Posterior vena cava (tissue), 2 donors: ENCODE measurements at regions not wholly inside any gene's neighbourhood (a gene's known extent, or its start where the extent isn't known, plus 50 kb on each side); places are given as distances from the start of the nearest gene placed in this dataset.

Source experiments
- DNase-seq: peaks from one replicate; pipeline ENCODE4 v3.0.0-alpha.2; 2020; ENCODE audit warnings: low spot score
- intact Hi-C, 2 donors: fragments of 100-400 bp; cut with DNase I; formaldehyde crosslinking; loops; one replicate each; pipeline versions ENCODE4 v1.14.1 to v1.14.2; 2022 to 2023
- donor health status: DM: yes; HTN: yes; CAD: no.
- donor health status: DM: yes; HTN: yes; CAD: no.

GRCh38 chr17:65385071-65385470 is 176.4 kb downstream of the AXIN2 start:
- no peak for DNase-seq
- intact Hi-C loops: no loop called here

- intact Hi-C loops: no loop called here
- DNase-seq: no peak
Measured at GRCh38 chr17:65381152-65381551, 180.3 kb downstream of the AXIN2 start.

DNA sequence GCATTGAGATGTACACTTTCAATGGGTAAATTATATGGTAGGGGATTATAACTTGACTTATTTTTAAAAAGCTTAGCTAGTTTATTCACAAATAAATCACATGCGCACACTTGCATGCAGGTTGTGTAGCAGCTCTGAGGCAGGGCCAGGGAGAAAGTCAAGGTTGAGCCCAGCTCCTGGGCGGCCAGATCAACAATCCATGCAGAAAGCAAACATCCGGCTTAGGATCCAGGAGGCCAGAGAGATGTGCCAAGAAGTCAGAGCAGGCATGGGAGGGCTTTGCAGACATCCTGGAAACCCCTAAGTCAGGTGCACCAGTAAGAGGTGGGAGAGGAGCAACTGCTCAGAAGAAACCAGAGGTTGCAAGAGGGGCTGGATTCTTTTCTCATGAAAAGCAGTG is 186.5 kb downstream of the AXIN2 start:
- no peak for DNase-seq

GRCh38 chr17:65371702-65372101 is 189.7 kb downstream of the AXIN2 start:
- DNase-seq: no peak
- intact Hi-C loops: no loop called here

More for the DNA sequence above, 186.5 kb downstream of the AXIN2 start:
- intact Hi-C loops: no loop called here

GRCh38 chr17:65370669-65371131 is 190.7 kb downstream of the AXIN2 start:
- DNase-seq: no peak
- intact Hi-C loops: no loop called here

GRCh38 chr17:65368341-65368740 is 193.1 kb downstream of the AXIN2 start:
- intact Hi-C loops: no loop called here
- no peak for DNase-seq

DNA sequence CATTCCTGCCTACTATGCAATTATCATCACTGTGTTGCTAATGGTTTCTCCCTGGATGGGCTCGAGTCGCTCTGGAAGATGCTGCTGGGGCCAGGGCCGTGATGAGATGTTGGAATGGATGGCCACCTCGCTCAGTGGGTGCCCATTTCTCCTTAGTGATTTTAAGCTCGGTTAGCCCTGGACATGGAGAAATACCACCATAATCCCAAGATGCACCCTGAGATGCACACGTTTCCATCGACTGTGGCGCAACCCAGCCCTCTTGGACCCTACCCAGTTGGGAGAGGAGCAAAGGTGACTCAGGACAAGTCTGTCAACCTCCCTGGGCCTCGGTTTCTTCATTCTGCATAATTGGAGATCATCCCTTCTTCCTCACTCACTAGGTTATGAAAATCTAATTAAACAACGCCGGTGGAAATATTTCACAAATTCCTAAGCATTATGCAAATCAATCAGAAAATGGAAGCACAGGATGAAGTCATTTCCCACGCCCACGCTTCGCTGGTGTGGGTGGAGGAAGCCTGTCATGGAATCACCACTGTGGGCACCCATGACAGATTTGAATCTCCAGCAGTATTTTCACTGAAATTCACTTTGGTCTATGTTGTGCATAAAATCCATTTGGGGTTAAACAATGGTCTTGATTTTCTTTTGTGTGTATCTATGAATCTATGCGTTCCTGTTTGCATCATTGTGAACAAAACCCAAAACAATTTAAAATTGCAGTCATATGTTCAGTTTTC is 195.2 kb downstream of the AXIN2 start:
- DNase-seq: no peak
- intact Hi-C loops: no loop called here

GRCh38 chr17:65365169-65365568 is 196.3 kb downstream of the AXIN2 start:
- intact Hi-C loops: no loop called here
- DNase-seq: no peak

DNA sequence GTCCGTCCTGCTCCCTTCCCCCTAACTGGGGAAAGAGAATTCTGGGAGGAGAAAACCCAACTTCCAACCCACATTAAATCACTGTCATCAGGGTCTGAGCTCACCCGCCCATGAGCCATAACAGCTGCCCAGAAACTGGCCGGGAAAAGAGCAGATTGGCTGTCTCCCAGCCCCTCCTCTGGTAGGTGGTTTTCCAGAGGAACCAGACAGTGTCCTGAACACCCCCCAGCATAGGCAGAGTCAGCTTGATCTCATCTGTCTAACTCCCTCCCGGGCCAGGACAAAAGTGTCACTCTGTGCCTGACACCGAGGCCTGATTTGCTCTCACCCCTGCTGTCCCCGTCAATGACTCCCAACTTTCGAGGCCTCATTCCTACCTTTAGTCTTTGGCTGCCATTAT is 197.0 kb downstream of the AXIN2 start:
- intact Hi-C loops: no loop called here
- no peak for DNase-seq

- DNase-seq: no peak
Measured at GRCh38 chr17:65362826-65363225, 198.6 kb downstream of the AXIN2 start.

GRCh38 chr17:65360961-65361552 is 200.4 kb downstream of the AXIN2 start:
- intact Hi-C loops: no loop called here
- no peak for DNase-seq

More at GRCh38 chr17:65362826-65363225, 198.6 kb downstream of the AXIN2 start:
- intact Hi-C loops: no loop called here

DNA sequence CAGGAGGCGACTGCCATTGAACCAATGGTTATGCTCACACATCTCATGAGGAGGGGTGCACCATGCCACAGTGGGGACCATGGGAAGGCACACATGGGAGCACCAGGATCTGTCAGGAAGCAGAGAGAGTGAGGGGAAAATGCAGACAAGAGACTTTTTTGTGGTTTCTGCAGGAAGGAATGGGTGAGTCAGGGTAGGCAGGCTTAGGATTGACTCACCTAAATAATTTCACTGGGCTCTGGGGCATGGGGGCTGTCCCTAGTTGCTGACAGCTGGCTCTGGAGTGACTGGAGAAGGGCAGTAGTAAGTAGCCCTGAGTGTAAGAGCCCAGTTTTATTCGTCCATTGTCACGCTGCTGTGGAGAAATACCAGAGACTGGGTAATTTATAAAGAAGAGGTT is 202.4 kb downstream of the AXIN2 start:
- no peak for DNase-seq
- intact Hi-C loops: no loop called here

DNA sequence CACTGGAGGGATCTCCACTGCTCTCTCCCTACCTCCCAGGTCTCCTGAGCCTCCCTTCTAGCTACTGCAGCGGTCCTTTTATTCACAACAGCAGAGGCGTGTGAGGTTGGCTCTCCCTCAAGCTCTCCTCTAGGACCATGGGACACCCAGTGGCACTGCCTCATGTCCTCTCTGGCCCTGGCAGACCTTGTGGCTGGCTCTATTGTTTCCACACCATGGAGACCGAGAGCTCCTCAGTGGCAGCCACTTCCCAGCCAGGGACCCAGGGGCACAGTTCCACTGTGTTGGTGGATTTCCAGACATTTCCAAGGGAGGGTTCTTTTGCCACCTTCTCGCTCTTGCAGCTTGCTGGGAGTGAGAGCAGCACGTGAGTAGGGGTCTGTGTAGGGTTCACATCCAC is 204.9 kb downstream of the AXIN2 start:
- intact Hi-C loops: no loop called here
- no peak for DNase-seq

GRCh38 chr17:65355246-65355645 is 206.2 kb downstream of the AXIN2 start:
- intact Hi-C loops: no loop called here

DNA sequence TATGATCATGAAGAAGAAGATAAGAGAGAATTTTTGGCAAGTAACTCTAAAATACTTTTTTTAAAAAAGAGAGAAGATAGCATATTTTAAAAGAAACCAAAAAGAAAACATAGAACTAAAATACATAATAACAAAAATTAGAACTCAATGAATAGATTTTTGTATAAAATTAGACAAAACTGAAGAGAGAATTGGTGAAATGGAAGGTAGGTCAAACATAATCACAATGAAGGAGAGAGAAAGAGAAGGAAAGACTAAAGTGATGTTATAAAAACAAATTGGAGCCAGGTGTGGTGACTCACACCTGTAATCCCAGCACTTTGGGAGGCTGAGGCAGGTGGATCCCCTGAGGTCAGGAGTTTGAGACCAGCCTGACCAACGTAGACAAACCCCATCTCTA is 211.5 kb downstream of the AXIN2 start:
- intact Hi-C loops: no loop called here
- DNase-seq: no peak

More at GRCh38 chr17:65355246-65355645, 206.2 kb downstream of the AXIN2 start:
- no peak for DNase-seq

DNA sequence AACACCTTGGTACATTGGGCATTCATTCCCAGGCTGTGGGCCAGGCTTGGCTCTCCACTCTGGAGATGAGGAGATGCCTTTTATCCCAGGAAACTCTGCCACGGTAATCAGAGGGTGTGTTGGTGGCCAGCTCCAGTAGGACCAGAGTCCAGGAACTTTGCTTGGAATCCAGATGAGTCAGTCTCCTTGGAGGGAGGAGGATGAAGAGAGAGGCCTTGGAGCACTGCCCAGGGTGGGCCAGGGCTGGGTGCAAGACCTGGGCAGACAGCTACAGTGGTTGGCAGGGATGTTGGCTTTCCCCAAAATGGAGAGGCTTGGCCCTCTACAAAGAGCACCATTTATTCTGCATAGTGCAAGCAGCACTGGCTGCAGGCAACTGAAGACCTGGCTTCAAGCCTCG is 209.0 kb downstream of the RGS9 start:
- no peak for DNase-seq
- intact Hi-C loops: no loop called here

DNA sequence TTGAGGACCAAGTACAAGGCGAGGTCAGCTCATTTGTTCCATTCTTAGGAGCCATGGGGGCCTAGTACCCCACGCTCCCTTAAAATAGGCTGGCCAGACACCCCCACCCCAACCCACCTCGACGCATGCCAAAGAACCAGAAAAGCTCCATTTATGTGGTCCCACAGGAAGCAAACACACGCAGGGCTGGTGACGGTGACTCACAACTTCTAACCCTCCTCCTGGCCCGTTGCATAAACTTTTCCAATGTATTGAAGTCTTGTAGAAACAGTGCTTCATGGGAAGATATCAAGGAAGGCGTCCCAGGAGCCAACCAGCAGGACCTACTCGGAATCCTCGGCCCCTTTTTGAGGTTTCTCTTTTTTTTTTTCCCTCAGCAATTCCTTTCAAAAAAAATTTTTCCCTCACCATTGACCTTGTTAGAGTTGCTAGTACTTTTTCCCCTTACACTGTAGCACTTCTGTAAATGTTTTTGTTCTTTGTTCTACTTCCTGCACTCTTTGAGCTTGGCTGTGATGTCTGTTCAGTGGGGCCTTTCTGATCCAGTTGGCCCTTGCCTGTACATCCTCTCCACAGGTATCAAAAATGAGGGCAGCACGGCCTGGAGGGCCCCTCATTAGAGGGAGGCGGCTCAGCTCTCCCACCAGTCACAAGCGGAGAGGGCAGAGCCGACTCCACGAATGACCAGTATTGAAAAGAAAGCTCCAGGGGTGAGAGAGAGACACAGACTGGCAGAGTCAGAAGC is 208.3 kb downstream of the RGS9 start:
- intact Hi-C loops: loop anchor here in 1 of 2 donors (2.0 kb wide), 1 partner anchor 65 kb away; no protein-coding TSS in a partner anchor
- no peak for DNase-seq

DNA sequence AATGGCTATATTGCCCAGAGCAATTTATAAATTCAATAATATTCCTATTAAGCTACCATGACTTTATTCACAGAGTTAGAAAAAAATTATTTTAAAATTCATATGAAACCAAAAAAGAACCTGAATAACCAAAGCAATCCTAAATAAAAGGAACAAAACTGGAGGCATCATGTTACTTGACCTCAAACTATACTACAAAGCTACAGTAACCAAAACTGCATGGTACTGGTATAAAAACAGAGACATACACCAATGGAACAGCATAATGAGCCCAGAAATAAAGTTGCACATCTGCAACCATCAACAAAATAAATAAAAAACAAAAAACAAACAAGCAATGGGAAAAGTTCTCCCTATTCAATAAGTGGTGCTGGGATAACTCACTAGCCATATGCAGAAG is 203.2 kb downstream of the RGS9 start:
- intact Hi-C loops: loop anchor here in 1 of 2 donors (2.0 kb wide), 1 partner anchor 52 kb away; no protein-coding TSS in a partner anchor
- no peak for DNase-seq

GRCh38 chr17:65334406-65334805 is 197.2 kb downstream of the RGS9 start:
- DNase-seq: no peak
- intact Hi-C loops: no loop called here

DNA sequence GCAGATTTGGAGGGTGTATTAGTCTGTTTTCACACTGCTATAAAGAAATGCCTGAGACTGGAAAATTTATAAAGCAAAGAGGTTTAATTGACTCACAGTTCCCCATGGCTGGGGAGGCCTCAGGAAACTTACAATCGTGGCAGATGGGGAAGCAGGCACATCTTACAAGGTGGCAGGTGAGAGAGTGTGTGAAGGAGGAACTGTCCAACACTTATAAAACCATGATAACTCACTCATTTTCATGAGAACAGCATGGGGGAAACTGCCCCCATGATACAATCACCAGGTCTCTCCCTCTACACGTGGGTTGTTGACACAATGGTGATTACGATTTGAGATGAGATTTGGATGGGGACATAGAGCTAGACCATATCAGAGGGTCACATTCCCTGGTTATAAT is 195.6 kb downstream of the RGS9 start:
- intact Hi-C loops: no loop called here

More for the DNA sequence above, 195.6 kb downstream of the RGS9 start:
- no peak for DNase-seq
